ENCODE measurements at regions not wholly inside any gene's neighbourhood (a gene's known extent, or its start where the extent isn't known, plus 50 kb on each side); places are given as distances from the start of the nearest gene placed in this dataset.

DNA sequence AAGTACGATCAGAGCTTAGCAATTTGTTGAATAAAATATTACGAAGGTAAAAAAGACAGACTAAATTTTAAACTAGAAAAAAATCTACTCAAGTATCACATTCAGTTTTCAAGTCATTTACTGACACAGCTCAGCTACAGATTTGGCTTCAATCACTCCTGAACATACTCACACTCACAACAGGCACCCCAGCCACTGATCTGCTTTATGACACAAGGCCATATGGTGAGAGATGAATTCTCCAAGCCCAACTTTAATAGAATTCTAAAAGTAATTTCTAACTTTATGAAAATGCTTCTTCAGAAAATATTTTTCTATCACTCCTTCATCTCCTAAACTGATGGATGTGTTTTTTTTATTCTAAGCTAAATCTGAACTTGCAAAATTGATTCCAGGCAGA is 337.1 kb downstream of the HHIPL2 start:
- TF ChIP-seq, protein P1, sequence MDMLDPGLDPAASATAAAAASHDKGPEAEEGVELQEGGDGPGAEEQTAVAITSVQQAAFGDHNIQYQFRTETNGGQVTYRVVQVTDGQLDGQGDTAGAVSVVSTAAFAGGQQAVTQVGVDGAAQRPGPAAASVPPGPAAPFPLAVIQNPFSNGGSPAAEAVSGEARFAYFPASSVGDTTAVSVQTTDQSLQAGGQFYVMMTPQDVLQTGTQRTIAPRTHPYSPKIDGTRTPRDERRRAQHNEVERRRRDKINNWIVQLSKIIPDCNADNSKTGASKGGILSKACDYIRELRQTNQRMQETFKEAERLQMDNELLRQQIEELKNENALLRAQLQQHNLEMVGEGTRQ (CRISPR knock-in tag; IDR thresholded peaks at IDR 0.05): no peak
- TF ChIP-seq JUN (CRISPR knock-in tag; IDR thresholded peaks at IDR 0.05) (no peak), TEAD4 (CRISPR knock-in tag; IDR thresholded peaks at IDR 0.05) (no peak), MYBL2 (CRISPR knock-in tag; IDR thresholded peaks at IDR 0.05) (no peak), SP1 (CRISPR knock-in tag; conservative IDR thresholded peaks at IDR 0.05) (no peak), EMX1 (CRISPR knock-in tag; IDR thresholded peaks at IDR 0.05) (no peak), PRRX2 (CRISPR knock-in tag; IDR thresholded peaks at IDR 0.05) (no peak), SMAD4 (CRISPR knock-in tag; IDR thresholded peaks at IDR 0.05) (no peak)
- TF ChIP-seq, protein P2, sequence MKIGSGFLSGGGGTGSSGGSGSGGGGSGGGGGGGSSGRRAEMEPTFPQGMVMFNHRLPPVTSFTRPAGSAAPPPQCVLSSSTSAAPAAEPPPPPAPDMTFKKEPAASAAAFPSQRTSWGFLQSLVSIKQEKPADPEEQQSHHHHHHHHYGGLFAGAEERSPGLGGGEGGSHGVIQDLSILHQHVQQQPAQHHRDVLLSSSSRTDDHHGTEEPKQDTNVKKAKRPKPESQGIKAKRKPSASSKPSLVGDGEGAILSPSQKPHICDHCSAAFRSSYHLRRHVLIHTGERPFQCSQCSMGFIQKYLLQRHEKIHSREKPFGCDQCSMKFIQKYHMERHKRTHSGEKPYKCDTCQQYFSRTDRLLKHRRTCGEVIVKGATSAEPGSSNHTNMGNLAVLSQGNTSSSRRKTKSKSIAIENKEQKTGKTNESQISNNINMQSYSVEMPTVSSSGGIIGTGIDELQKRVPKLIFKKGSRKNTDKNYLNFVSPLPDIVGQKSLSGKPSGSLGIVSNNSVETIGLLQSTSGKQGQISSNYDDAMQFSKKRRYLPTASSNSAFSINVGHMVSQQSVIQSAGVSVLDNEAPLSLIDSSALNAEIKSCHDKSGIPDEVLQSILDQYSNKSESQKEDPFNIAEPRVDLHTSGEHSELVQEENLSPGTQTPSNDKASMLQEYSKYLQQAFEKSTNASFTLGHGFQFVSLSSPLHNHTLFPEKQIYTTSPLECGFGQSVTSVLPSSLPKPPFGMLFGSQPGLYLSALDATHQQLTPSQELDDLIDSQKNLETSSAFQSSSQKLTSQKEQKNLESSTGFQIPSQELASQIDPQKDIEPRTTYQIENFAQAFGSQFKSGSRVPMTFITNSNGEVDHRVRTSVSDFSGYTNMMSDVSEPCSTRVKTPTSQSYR (CRISPR knock-in tag; IDR thresholded peaks at IDR 0.05): no peak
- TF ChIP-seq, protein P3, sequence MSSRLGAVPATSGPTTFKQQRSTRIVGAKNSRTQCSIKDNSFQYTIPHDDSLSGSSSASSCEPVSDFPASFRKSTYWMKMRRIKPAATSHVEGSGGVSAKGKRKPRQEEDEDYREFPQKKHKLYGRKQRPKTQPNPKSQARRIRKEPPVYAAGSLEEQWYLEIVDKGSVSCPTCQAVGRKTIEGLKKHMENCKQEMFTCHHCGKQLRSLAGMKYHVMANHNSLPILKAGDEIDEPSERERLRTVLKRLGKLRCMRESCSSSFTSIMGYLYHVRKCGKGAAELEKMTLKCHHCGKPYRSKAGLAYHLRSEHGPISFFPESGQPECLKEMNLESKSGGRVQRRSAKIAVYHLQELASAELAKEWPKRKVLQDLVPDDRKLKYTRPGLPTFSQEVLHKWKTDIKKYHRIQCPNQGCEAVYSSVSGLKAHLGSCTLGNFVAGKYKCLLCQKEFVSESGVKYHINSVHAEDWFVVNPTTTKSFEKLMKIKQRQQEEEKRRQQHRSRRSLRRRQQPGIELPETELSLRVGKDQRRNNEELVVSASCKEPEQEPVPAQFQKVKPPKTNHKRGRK (CRISPR knock-in tag; IDR thresholded peaks at IDR 0.05; ENCODE audit: borderline replicate concordance): no peak
- TF ChIP-seq, protein P4, sequence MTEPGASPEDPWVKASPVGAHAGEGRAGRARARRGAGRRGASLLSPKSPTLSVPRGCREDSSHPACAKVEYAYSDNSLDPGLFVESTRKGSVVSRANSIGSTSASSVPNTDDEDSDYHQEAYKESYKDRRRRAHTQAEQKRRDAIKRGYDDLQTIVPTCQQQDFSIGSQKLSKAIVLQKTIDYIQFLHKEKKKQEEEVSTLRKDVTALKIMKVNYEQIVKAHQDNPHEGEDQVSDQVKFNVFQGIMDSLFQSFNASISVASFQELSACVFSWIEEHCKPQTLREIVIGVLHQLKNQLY (CRISPR knock-in tag; IDR thresholded peaks at IDR 0.05): no peak
- ATAC-seq: no peak
- ChIA-PET POLR2A (no interaction called here), CTCF (no interaction called here)
- Mint-ChIP-seq H3K9me3 (0 out of 2 replicates have a peak, but pooled peaks cover 5% of the 10 kb centered on the region), H3K4me3 (no peak overlapping the region), H3K27ac (no peak overlapping the region), H3K27me3 (ENCODE audit: low read depth) (no peaks in the 10 kb centered on the region), H3K36me3 (no peaks in the 10 kb centered on the region), H3K4me1 (0 out of 2 replicates have a peak, but pooled peaks cover 7% of the 10 kb centered on the region)
- no peak for DNase-seq (ENCODE audit: low spot score)

DNA sequence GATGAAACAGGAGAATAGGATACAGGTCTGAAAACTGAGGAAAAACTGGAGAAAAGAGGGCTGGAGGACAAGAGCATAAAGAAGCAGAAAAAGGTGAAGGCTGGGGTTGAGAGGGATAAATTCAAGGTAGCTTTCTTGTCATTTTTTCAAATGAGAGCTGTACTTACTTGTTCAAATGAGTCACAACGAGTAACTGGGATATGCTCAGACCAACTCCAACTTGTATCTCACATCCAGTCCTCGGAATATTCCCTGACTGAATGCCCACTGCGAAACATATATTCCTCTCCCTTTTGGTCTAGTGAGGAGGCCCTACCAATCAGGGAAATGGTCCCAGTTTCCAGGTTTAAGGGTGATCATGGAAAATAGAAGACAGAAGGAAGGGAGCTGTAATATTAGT is 343.4 kb downstream of the HHIPL2 start:
- DNase-seq (ENCODE audit: low spot score) (no peak), ATAC-seq (no peak)
- CTCF ChIA-PET: no interaction called here
- H3K4me3 Mint-ChIP-seq: no peak overlapping the region
- H3K36me3 Mint-ChIP-seq: no peaks in the 10 kb centered on the region
- H3K27ac Mint-ChIP-seq: no peak overlapping the region
- H3K9me3 Mint-ChIP-seq: 0 out of 2 replicates have a peak, but pooled peaks cover 8% of the 10 kb centered on the region
- no peaks in the 10 kb centered on the region for H3K27me3 Mint-ChIP-seq (ENCODE audit: low read depth)
- POLR2A ChIA-PET: no interaction called here
- H3K4me1 Mint-ChIP-seq: no peaks in the 10 kb centered on the region
- TF ChIP-seq, protein P5, sequence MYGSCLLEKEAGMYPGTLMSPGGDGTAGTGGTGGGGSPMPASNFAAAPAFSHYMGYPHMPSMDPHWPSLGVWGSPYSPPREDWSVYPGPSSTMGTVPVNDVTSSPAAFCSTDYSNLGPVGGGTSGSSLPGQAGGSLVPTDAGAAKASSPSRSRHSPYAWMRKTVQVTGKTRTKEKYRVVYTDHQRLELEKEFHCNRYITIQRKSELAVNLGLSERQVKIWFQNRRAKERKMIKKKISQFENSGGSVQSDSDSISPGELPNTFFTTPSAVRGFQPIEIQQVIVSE (CRISPR knock-in tag; IDR thresholded peaks at IDR 0.05; ENCODE audit: borderline replicate concordance): no peak
- TF ChIP-seq, protein P6, sequence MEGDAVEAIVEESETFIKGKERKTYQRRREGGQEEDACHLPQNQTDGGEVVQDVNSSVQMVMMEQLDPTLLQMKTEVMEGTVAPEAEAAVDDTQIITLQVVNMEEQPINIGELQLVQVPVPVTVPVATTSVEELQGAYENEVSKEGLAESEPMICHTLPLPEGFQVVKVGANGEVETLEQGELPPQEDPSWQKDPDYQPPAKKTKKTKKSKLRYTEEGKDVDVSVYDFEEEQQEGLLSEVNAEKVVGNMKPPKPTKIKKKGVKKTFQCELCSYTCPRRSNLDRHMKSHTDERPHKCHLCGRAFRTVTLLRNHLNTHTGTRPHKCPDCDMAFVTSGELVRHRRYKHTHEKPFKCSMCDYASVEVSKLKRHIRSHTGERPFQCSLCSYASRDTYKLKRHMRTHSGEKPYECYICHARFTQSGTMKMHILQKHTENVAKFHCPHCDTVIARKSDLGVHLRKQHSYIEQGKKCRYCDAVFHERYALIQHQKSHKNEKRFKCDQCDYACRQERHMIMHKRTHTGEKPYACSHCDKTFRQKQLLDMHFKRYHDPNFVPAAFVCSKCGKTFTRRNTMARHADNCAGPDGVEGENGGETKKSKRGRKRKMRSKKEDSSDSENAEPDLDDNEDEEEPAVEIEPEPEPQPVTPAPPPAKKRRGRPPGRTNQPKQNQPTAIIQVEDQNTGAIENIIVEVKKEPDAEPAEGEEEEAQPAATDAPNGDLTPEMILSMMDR (IDR thresholded peaks at IDR 0.05): no peak
- no peak for TF ChIP-seq NFYB (CRISPR knock-in tag; conservative IDR thresholded peaks at IDR 0.05; ENCODE audit: low read depth)
- no peak for TF ChIP-seq CREM (CRISPR knock-in tag; IDR thresholded peaks at IDR 0.05)
- no peak for TF ChIP-seq MYBL2 (CRISPR knock-in tag; IDR thresholded peaks at IDR 0.05)
- TF ChIP-seq RELA (CRISPR knock-in tag; IDR thresholded peaks at IDR 0.05; ENCODE audit: borderline replicate concordance): no peak
- TF ChIP-seq, protein P7, sequence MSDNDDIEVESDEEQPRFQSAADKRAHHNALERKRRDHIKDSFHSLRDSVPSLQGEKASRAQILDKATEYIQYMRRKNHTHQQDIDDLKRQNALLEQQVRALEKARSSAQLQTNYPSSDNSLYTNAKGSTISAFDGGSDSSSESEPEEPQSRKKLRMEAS (CRISPR knock-in tag; IDR thresholded peaks at IDR 0.05): no peak
- TF ChIP-seq, protein P8, sequence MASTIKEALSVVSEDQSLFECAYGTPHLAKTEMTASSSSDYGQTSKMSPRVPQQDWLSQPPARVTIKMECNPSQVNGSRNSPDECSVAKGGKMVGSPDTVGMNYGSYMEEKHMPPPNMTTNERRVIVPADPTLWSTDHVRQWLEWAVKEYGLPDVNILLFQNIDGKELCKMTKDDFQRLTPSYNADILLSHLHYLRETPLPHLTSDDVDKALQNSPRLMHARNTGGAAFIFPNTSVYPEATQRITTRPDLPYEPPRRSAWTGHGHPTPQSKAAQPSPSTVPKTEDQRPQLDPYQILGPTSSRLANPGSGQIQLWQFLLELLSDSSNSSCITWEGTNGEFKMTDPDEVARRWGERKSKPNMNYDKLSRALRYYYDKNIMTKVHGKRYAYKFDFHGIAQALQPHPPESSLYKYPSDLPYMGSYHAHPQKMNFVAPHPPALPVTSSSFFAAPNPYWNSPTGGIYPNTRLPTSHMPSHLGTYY (CRISPR knock-in tag; IDR thresholded peaks at IDR 0.05): no peak
- TF ChIP-seq TCF7 (CRISPR knock-in tag; IDR thresholded peaks at IDR 0.05; ENCODE audit: low read depth): no peak
- TF ChIP-seq, protein P9, sequence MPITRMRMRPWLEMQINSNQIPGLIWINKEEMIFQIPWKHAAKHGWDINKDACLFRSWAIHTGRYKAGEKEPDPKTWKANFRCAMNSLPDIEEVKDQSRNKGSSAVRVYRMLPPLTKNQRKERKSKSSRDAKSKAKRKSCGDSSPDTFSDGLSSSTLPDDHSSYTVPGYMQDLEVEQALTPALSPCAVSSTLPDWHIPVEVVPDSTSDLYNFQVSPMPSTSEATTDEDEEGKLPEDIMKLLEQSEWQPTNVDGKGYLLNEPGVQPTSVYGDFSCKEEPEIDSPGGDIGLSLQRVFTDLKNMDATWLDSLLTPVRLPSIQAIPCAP (CRISPR knock-in tag; IDR thresholded peaks at IDR 0.05): no peak
- TF ChIP-seq NR3C1 (CRISPR knock-in tag; conservative IDR thresholded peaks at IDR 0.05; ENCODE audit: low read depth): no peak
- TF ChIP-seq, protein P10, sequence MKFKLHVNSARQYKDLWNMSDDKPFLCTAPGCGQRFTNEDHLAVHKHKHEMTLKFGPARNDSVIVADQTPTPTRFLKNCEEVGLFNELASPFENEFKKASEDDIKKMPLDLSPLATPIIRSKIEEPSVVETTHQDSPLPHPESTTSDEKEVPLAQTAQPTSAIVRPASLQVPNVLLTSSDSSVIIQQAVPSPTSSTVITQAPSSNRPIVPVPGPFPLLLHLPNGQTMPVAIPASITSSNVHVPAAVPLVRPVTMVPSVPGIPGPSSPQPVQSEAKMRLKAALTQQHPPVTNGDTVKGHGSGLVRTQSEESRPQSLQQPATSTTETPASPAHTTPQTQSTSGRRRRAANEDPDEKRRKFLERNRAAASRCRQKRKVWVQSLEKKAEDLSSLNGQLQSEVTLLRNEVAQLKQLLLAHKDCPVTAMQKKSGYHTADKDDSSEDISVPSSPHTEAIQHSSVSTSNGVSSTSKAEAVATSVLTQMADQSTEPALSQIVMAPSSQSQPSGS (CRISPR knock-in tag; IDR thresholded peaks at IDR 0.05; ENCODE audit: borderline replicate concordance, low read depth): no peak

Measured in WTC11 (cell line).